H1 (cell line): ENCODE measurements at regions not wholly inside any gene's neighbourhood (a gene's known extent, or its start where the extent isn't known, plus 50 kb on each side); places are given as distances from the start of the nearest gene placed in this dataset.

Experiments
- CTCF ChIA-PET: fragments of 300-600 bp; sonication (Branson Sonifier 250); formaldehyde crosslinking; loops from one replicate; lab custom pipeline; 2021; ENCODE audit not compliant: partially characterized antibody; lab: Charles Lee
- POLR2A ChIA-PET: fragments of 300-600 bp; sonication (Branson Sonifier 250); formaldehyde crosslinking; loops from one replicate; lab custom pipeline; 2021; ENCODE audit warnings: inconsistent platforms; ENCODE audit not compliant: partially characterized antibody; lab: Charles Lee
- DNase-seq, 2 experiments: peaks; one replicate each; pipeline versions ENCODE4 v3.0.0 to v3.0.0-alpha.2; 2010 to 2022; ENCODE audit warnings: low spot score in 2 of 2, low read depth in 1 of 2, mixed read lengths in 1 of 2
- FAIRE-seq: peaks from 2 replicates; lab custom pipeline; 2011; peaks lifted over from hg19 to GRCh38; lab: Jason Lieb, UNC
- H2AFZ ChIP-seq: 2 replicates; pipeline ENCODE4 v1.8.1; 2012; ENCODE audit warnings: low read length, inconsistent platforms
- H2AK5ac ChIP-seq: 2 replicates; pipeline ENCODE4 v1.6.1; 2013; ENCODE audit warnings: low read depth, low read length
- H2BK120ac ChIP-seq: replicated peaks from 2 replicates; pipeline ENCODE3; 2013; ENCODE audit warnings: low read depth, low read length, inconsistent platforms
- H2BK12ac ChIP-seq: 2 replicates; pipeline ENCODE4 v1.6.1; 2013; ENCODE audit warnings: low read depth, low read length
- H2BK15ac ChIP-seq: 2 replicates; pipeline ENCODE4 v1.6.1; 2013; ENCODE audit warnings: low read length
- H2BK20ac ChIP-seq: 2 replicates; pipeline ENCODE4 v1.6.1; 2013; ENCODE audit warnings: low read length
- H2BK5ac ChIP-seq: 2 replicates; pipeline ENCODE4 v1.6.1; 2013; ENCODE audit warnings: low read depth, low read length
- H3K14ac ChIP-seq: 2 replicates; pipeline ENCODE4 v1.6.1; 2013; ENCODE audit warnings: inconsistent platforms; ENCODE audit not compliant: insufficient read length
- H3K18ac ChIP-seq: 2 replicates; pipeline ENCODE4 v1.6.1; 2013; ENCODE audit warnings: low read length; ENCODE audit errors: extremely low read depth
- H3K23ac ChIP-seq: 2 replicates; pipeline ENCODE4 v1.6.1; 2013; ENCODE audit warnings: inconsistent platforms; ENCODE audit not compliant: insufficient read length
- H3K23me2 ChIP-seq: 2 replicates; pipeline ENCODE4 v1.6.1; 2013; ENCODE audit warnings: low read depth, low read length
- H3K27ac ChIP-seq: 2 replicates; pipeline ENCODE4 v1.6.1; 2011; ENCODE audit warnings: low read depth, low read length, inconsistent platforms
- H3K27me3 ChIP-seq, 4 experiments: replicated peaks in 1 of 4; 1 replicate in 1 of 4; 2 replicates in 3 of 4; pipeline versions ENCODE4 v1.6.1 to v1.8.1; 2011 to 2013; ENCODE audit warnings: low read length in 3 of 4, mild to moderate bottlenecking in 3 of 4, inconsistent platforms in 2 of 4, mixed read lengths in 2 of 4, moderate library complexity in 1 of 4; ENCODE audit not compliant: control insufficient read depth in 3 of 4, insufficient read depth in 3 of 4; ENCODE audit errors: extremely low read depth in 1 of 4
- H3K36me3 ChIP-seq, 4 experiments: 2 replicates each; pipeline versions ENCODE4 v1.6.1 to v1.8.1; 2011 to 2013; ENCODE audit warnings: mild to moderate bottlenecking in 4 of 4, low read length in 3 of 4, moderate library complexity in 2 of 4, control low read depth in 1 of 4, inconsistent platforms in 1 of 4; ENCODE audit not compliant: insufficient read depth in 4 of 4, control insufficient read depth in 2 of 4
- H3K4ac ChIP-seq: replicated peaks from 2 replicates; pipeline ENCODE3; 2013; ENCODE audit warnings: low read length, low read depth, mixed read lengths, inconsistent platforms; ENCODE audit not compliant: insufficient read length
- H3K4me1 ChIP-seq, 4 experiments: replicated peaks in 1 of 4; 1 replicate in 1 of 4; 2 replicates in 3 of 4; pipeline versions ENCODE4 v1.6.1 to v1.8.1; 2011 to 2013; ENCODE audit warnings: low read length in 3 of 4, inconsistent platforms in 2 of 4, mixed read lengths in 1 of 4; ENCODE audit not compliant: insufficient read depth in 4 of 4, control insufficient read depth in 3 of 4
- H3K4me2 ChIP-seq, 2 experiments: 2 replicates each; pipeline versions ENCODE4 v1.6.1 to v1.8.1; 2011 to 2013; ENCODE audit warnings: low read depth in 2 of 2, low read length in 2 of 2, control low read depth in 1 of 2, inconsistent platforms in 1 of 2, mild to moderate bottlenecking in 1 of 2; ENCODE audit not compliant: insufficient read depth in 1 of 2
- H3K4me3 ChIP-seq, 4 experiments: fragments of 200-600, 300-600 bp in 1 of 4; sonication (generic), shearing (Covaris generic), sonication (Bioruptor Twin) in 1 of 4; 2 replicates each; pipeline versions ENCODE4 v1.5.1 to v1.8.1; 2011 to 2016; ENCODE audit warnings: low read length in 4 of 4, low read depth in 3 of 4, control low read depth in 2 of 4, inconsistent platforms in 2 of 4, mild to moderate bottlenecking in 2 of 4, mixed read lengths in 1 of 4, moderate library complexity in 1 of 4; ENCODE audit not compliant: insufficient read depth in 2 of 4; ENCODE audit errors: extremely low read depth in 1 of 4
- H3K56ac ChIP-seq: replicated peaks from 2 replicates; pipeline ENCODE3; 2013; ENCODE audit warnings: low read depth, mild to moderate bottlenecking, mixed read lengths, low read length, inconsistent platforms; ENCODE audit not compliant: insufficient read length
- H3K79me1 ChIP-seq: 2 replicates; pipeline ENCODE4 v1.6.1; 2013; ENCODE audit warnings: low read depth, low read length, control low read depth
- H3K79me2 ChIP-seq, 2 experiments: 2 replicates each; pipeline versions ENCODE4 v1.6.1 to v1.8.1; 2012 to 2013; ENCODE audit warnings: low read length in 2 of 2, mild to moderate bottlenecking in 2 of 2, inconsistent platforms in 1 of 2; ENCODE audit not compliant: insufficient read depth in 2 of 2, control insufficient read depth in 1 of 2
- H3K9ac ChIP-seq, 4 experiments: replicated peaks in 1 of 4; 1 replicate in 1 of 4; 2 replicates in 3 of 4; pipeline versions ENCODE4 v1.6.1 to v1.8.1; 2011 to 2013; ENCODE audit warnings: low read depth in 3 of 4, low read length in 3 of 4, control low read depth in 2 of 4, mild to moderate bottlenecking in 2 of 4, moderate library complexity in 2 of 4, inconsistent platforms in 1 of 4; ENCODE audit errors: extremely low read depth in 1 of 4
- H3K9me3 ChIP-seq, 2 experiments: 2 replicates each; pipeline versions ENCODE4 v1.6.1 to v1.8.1; 2012 to 2013; ENCODE audit warnings: mild to moderate bottlenecking in 2 of 2, moderate library complexity in 2 of 2, control low read depth in 1 of 2, inconsistent platforms in 1 of 2, low read depth in 1 of 2, low read length in 1 of 2, mixed read lengths in 1 of 2; ENCODE audit not compliant: insufficient read depth in 2 of 2
- H4K20me1 ChIP-seq, 2 experiments: replicated peaks in 1 of 2; 2 replicates each; pipeline versions ENCODE3 to v1.8.1; 2011 to 2013; ENCODE audit warnings: inconsistent platforms in 2 of 2, low read length in 2 of 2, mild to moderate bottlenecking in 1 of 2; ENCODE audit not compliant: insufficient read depth in 2 of 2, control insufficient read depth in 1 of 2
- H4K5ac ChIP-seq: 2 replicates; pipeline ENCODE4 v1.6.1; 2013; ENCODE audit warnings: low read length, low read depth, mixed read lengths, inconsistent platforms; ENCODE audit not compliant: insufficient read length
- H4K8ac ChIP-seq: 2 replicates; pipeline ENCODE4 v1.8.0; 2013; ENCODE audit warnings: mild to moderate bottlenecking, moderate library complexity, low read length, inconsistent platforms; ENCODE audit not compliant: insufficient read depth; ENCODE audit errors: extremely low read depth
- H4K91ac ChIP-seq: replicated peaks from 2 replicates; pipeline ENCODE3; 2013; ENCODE audit warnings: low read length, mixed read lengths, inconsistent platforms; ENCODE audit not compliant: insufficient read length
- CBX5 ChIP-seq: fragments of 300-800, 300-1000 bp; sonication (generic); IDR thresholded peaks from 2 replicates; pipeline ENCODE4 v1.7.1; 2016; ENCODE audit warnings: antibody characterized with exemption, low read length, low read depth
- CHD1 ChIP-seq: IDR thresholded peaks from 2 replicates; pipeline ENCODE4 v1.6.1; 2012; ENCODE audit warnings: low read depth, low read length, improper control_type of control experiment
- CTBP2 ChIP-seq: IDR thresholded peaks from 2 replicates; pipeline ENCODE4 v1.7.0; 2011; ENCODE audit warnings: borderline replicate concordance, mild to moderate bottlenecking, moderate library complexity, mixed read lengths, low read length; ENCODE audit not compliant: insufficient read depth, insufficient read length
- FOSL1 ChIP-seq: IDR thresholded peaks from 2 replicates; pipeline ENCODE4 v1.6.1; 2011; ENCODE audit warnings: mild to moderate bottlenecking, low read depth, low read length, moderate library complexity; ENCODE audit not compliant: insufficient read depth
- MAFK ChIP-seq: IDR thresholded peaks from 2 replicates; pipeline ENCODE4 v1.6.1; 2012; ENCODE audit warnings: low read depth, mild to moderate bottlenecking, improper control_type of control experiment, low read length
- SIN3A ChIP-seq, 2 experiments: IDR thresholded peaks in 1 of 2; conservative IDR thresholded peaks in 1 of 2; 2 replicates each; pipeline ENCODE4 v1.6.1; 2011 to 2012; ENCODE audit warnings: low read length in 2 of 2, improper control_type of control experiment in 1 of 2, low read depth in 1 of 2, mild to moderate bottlenecking in 1 of 2
- SP4 ChIP-seq: IDR thresholded peaks from 2 replicates; pipeline ENCODE4 v1.6.1; 2012; ENCODE audit warnings: low read length, inconsistent platforms
- SRF ChIP-seq: IDR thresholded peaks from 2 replicates; pipeline ENCODE4 v1.6.1; 2011; ENCODE audit warnings: mild to moderate bottlenecking, low read depth, low read length, moderate library complexity
- TBP ChIP-seq: IDR thresholded peaks from 2 replicates; pipeline ENCODE4 v1.6.1; 2011; ENCODE audit warnings: low read depth, low read length, improper control_type of control experiment
- TEAD4 ChIP-seq: IDR thresholded peaks from 2 replicates; pipeline ENCODE4 v1.6.1; 2012; ENCODE audit warnings: low read depth, low read length, inconsistent platforms, mixed read lengths

- Histone ChIP-seq H3K36me3 (no peaks in the 10 kb centered on the region), H3K9ac (no peak overlapping the region), H2BK120ac (no peak overlapping the region), H4K20me1 (no peaks in the 10 kb centered on the region), H3K23me2 (no peaks in the 10 kb centered on the region), H3K27ac (no peak overlapping the region), H4K5ac (no peak overlapping the region), H3K56ac (no peak overlapping the region), H2BK20ac (no peak overlapping the region), H3K4me3 (no peak overlapping the region), H3K23ac (no peak overlapping the region), H3K4me1 (no peaks in the 10 kb centered on the region), H3K14ac (no peak overlapping the region), H4K8ac (no peak overlapping the region), H3K9me3 (no peaks in the 10 kb centered on the region), H2AK5ac (no peak overlapping the region), H2BK12ac (no peak overlapping the region), H2BK5ac (no peak overlapping the region), H3K4ac (no peak overlapping the region), H3K79me1 (no peaks in the 10 kb centered on the region), H2BK15ac (no peak overlapping the region), H3K79me2 (no peaks in the 10 kb centered on the region), H3K18ac (no peak overlapping the region), H4K91ac (no peak overlapping the region), H2AFZ (no peak overlapping the region), H3K4me2 (no peak overlapping the region), H3K27me3 (no peaks in the 10 kb centered on the region)
- FAIRE-seq (no peak), DNase-seq (no peak)
- ChIA-PET POLR2A (no interaction called here), CTCF (no interaction called here)
- no peak for TF ChIP-seq CHD1
- TF ChIP-seq CBX5 = no peak
- no peak for TF ChIP-seq SIN3A (conservative IDR thresholded peaks at IDR 0.05 in 1 of 2, IDR thresholded peaks at IDR 0.05 in 1 of 2; ENCODE audit: low read depth in 1 of 2, low read length in 2 of 2)
- no peak for TF ChIP-seq SRF
- no peak for TF ChIP-seq TBP
- no peak for TF ChIP-seq CTBP2
- no peak for TF ChIP-seq TEAD4
- no peak for TF ChIP-seq FOSL1
- no peak for TF ChIP-seq SP4
- no peak for TF ChIP-seq MAFK
Measured at GRCh38 chr4:129916991-129917390, 821.0 kb downstream of the C4orf33 start.
